ENCODE measurements at regions not wholly inside any gene's neighbourhood (a gene's known extent, or its start where the extent isn't known, plus 50 kb on each side); places are given as distances from the start of the nearest gene placed in this dataset.

GRCh38 chr11:92768121-92768840, 201.2 kb upstream of the MTNR1B start:
- peaks cover 0 to 12% (median 2%) of the 10 kb centered on the region in 4 donors for H3K4me1 ChIP-seq
- no peak for ATAC-seq (ENCODE audit: low FRiP score in 2 of 2)
- H3K27me3 ChIP-seq: no peaks in the 10 kb centered on the region
- no peak for DNase-seq
- 65 to 74% methylated on average over 5 of the region's 5 CpGs for WGBS, 2 donors
- no peak for TF ChIP-seq POLR2AphosphoS5 (IDR thresholded peaks at IDR 0.05)
- no peak for TF ChIP-seq CTCF (IDR thresholded peaks at IDR 0.05)
- no peak for TF ChIP-seq EP300 (IDR thresholded peaks at IDR 0.05)
- no peak for TF ChIP-seq POLR2A (IDR thresholded peaks at IDR 0.05)
- no peak overlapping the region for H3K27ac ChIP-seq
- H3K36me3 ChIP-seq: no peaks in the 10 kb centered on the region
- no peaks in the 10 kb centered on the region for H3K9me3 ChIP-seq
- no peak overlapping the region for H3K4me3 ChIP-seq

GRCh38 chr11:92769112-92769511, 200.3 kb upstream of the MTNR1B start:
- TF ChIP-seq POLR2A (IDR thresholded peaks at IDR 0.05) (no peak), EP300 (IDR thresholded peaks at IDR 0.05) (no peak), POLR2AphosphoS5 (IDR thresholded peaks at IDR 0.05) (no peak), CTCF (IDR thresholded peaks at IDR 0.05) (no peak)
- DNase-seq (no peak), ATAC-seq (ENCODE audit: low FRiP score in 2 of 2) (no peak)
- Histone ChIP-seq H3K4me3 (no peak overlapping the region), H3K9me3 (no peaks in the 10 kb centered on the region), H3K36me3 (no peaks in the 10 kb centered on the region), H3K4me1 (peaks cover 0 to 12% (median 2%) of the 10 kb centered on the region in 4 donors), H3K27ac (no peak overlapping the region), H3K27me3 (no peaks in the 10 kb centered on the region)
- 67 to 70% methylated on average over 2 of the region's 2 CpGs for WGBS, 2 donors

- WGBS, 2 donors: 77 to 83% methylated on average over 7 of the region's 7 CpGs
- ATAC-seq (ENCODE audit: low FRiP score in 2 of 2) (no peak), DNase-seq (no peak)
- TF ChIP-seq EP300 (IDR thresholded peaks at IDR 0.05): no peak
- TF ChIP-seq POLR2AphosphoS5 (IDR thresholded peaks at IDR 0.05): no peak
- no peak for TF ChIP-seq CTCF (IDR thresholded peaks at IDR 0.05)
- no peak for TF ChIP-seq POLR2A (IDR thresholded peaks at IDR 0.05)
- Histone ChIP-seq H3K4me3 (no peak overlapping the region), H3K4me1 (peaks cover 0 to 12% (median 2%) of the 10 kb centered on the region in 4 donors), H3K27me3 (no peaks in the 10 kb centered on the region), H3K27ac (no peak overlapping the region), H3K36me3 (no peaks in the 10 kb centered on the region), H3K9me3 (no peaks in the 10 kb centered on the region)
Measured at GRCh38 chr11:92770419-92770818, 199.0 kb upstream of the MTNR1B start.

- WGBS, 2 donors: 69 to 82% methylated on average over 9 of the region's 9 CpGs
- TF ChIP-seq POLR2A (IDR thresholded peaks at IDR 0.05) (no peak), EP300 (IDR thresholded peaks at IDR 0.05) (no peak), CTCF (IDR thresholded peaks at IDR 0.05) (no peak), POLR2AphosphoS5 (IDR thresholded peaks at IDR 0.05) (no peak)
- Histone ChIP-seq H3K27ac (no peak overlapping the region), H3K27me3 (no peaks in the 10 kb centered on the region), H3K4me1 (peaks cover 0 to 7% (median 2%) of the 10 kb centered on the region in 4 donors), H3K9me3 (no peaks in the 10 kb centered on the region), H3K36me3 (no peaks in the 10 kb centered on the region), H3K4me3 (no peak overlapping the region)
- no peak for ATAC-seq (ENCODE audit: low FRiP score in 2 of 2)
- DNase-seq: no peak
Measured at GRCh38 chr11:92770981-92771380, 198.5 kb upstream of the MTNR1B start.

- WGBS, 2 donors: 81 to 91% methylated on average over 3 of the region's 3 CpGs
Measured at GRCh38 chr11:92771701-92772100, 197.8 kb upstream of the MTNR1B start.

More at GRCh38 chr11:92771701-92772100, 197.8 kb upstream of the MTNR1B start:
- Histone ChIP-seq H3K4me1 (no peaks in the 10 kb centered on the region), H3K4me3 (no peak overlapping the region), H3K27ac (no peak overlapping the region), H3K27me3 (no peaks in the 10 kb centered on the region), H3K9me3 (no peaks in the 10 kb centered on the region), H3K36me3 (no peaks in the 10 kb centered on the region)
- DNase-seq: no peak
- no peak for ATAC-seq (ENCODE audit: low FRiP score in 2 of 2)
- TF ChIP-seq EP300 (IDR thresholded peaks at IDR 0.05) (no peak), CTCF (IDR thresholded peaks at IDR 0.05) (no peak), POLR2A (IDR thresholded peaks at IDR 0.05) (no peak), POLR2AphosphoS5 (IDR thresholded peaks at IDR 0.05) (no peak)

Data from upper lobe of left lung (tissue), 6 donors.